KMS-11 (cell line): ENCODE measurements at regions not wholly inside any gene's neighbourhood (a gene's known extent, or its start where the extent isn't known, plus 50 kb on each side); places are given as distances from the start of the nearest gene placed in this dataset.

Experiments used
- H2AFZ ChIP-seq: fragments of 200-600 bp; sonication (generic); 2 replicates; pipeline ENCODE4 v1.6.1; 2016; ENCODE audit warnings: antibody characterized with exemption, mixed run types, low read depth
- H3K27ac ChIP-seq: fragments of 200-600 bp; sonication (generic); 2 replicates; pipeline ENCODE4 v1.6.1; 2016; ENCODE audit warnings: mild to moderate bottlenecking, mixed run types
- H3K27me3 ChIP-seq: fragments of 200-600 bp; sonication (generic); 2 replicates; pipeline ENCODE4 v1.6.1; 2017; ENCODE audit warnings: mild to moderate bottlenecking, low read depth, mixed run types, moderate library complexity; ENCODE audit not compliant: insufficient read depth
- H3K36me3 ChIP-seq: fragments of 200-600 bp; sonication (generic); 2 replicates; pipeline ENCODE4 v1.6.1; 2017; ENCODE audit warnings: mild to moderate bottlenecking, mixed run types; ENCODE audit not compliant: insufficient read depth
- H3K4me1 ChIP-seq: fragments of 200-600 bp; sonication (generic); 2 replicates; pipeline ENCODE4 v1.6.1; 2016; ENCODE audit warnings: mild to moderate bottlenecking, low read depth, mixed run types; ENCODE audit not compliant: poor library complexity, severe bottlenecking
- H3K4me2 ChIP-seq: fragments of 200-600 bp; sonication (generic); 2 replicates; pipeline ENCODE4 v1.7.0; 2016; ENCODE audit warnings: mild to moderate bottlenecking, mixed run types
- H3K4me3 ChIP-seq: fragments of 200-600 bp; sonication (generic); IDR thresholded peaks from 2 replicates; pipeline ENCODE4 v1.6.1; 2017; ENCODE audit warnings: low read depth, low read length, mixed read lengths; ENCODE audit not compliant: insufficient read depth
- H3K79me2 ChIP-seq: fragments of 200-600 bp; sonication (generic); 2 replicates; pipeline ENCODE4 v1.6.1; 2016; ENCODE audit warnings: low read depth, mixed run types; ENCODE audit not compliant: insufficient read depth
- H3K9ac ChIP-seq: fragments of 200-600 bp; sonication (generic); 2 replicates; pipeline ENCODE4 v1.6.1; 2016; ENCODE audit warnings: mild to moderate bottlenecking, mixed run types
- H4K20me1 ChIP-seq: fragments of 200-600 bp; sonication (generic); 2 replicates; pipeline ENCODE4 v1.6.1; 2016; ENCODE audit warnings: mild to moderate bottlenecking, mixed run types; ENCODE audit not compliant: insufficient read depth
- CTCF ChIP-seq: fragments of 200-600 bp; sonication (generic); conservative IDR thresholded peaks from 2 replicates; pipeline ENCODE4 v1.6.1; 2017; ENCODE audit warnings: low read depth, mild to moderate bottlenecking, antibody characterized with exemption, low read length, moderate library complexity, mixed read lengths

DNA sequence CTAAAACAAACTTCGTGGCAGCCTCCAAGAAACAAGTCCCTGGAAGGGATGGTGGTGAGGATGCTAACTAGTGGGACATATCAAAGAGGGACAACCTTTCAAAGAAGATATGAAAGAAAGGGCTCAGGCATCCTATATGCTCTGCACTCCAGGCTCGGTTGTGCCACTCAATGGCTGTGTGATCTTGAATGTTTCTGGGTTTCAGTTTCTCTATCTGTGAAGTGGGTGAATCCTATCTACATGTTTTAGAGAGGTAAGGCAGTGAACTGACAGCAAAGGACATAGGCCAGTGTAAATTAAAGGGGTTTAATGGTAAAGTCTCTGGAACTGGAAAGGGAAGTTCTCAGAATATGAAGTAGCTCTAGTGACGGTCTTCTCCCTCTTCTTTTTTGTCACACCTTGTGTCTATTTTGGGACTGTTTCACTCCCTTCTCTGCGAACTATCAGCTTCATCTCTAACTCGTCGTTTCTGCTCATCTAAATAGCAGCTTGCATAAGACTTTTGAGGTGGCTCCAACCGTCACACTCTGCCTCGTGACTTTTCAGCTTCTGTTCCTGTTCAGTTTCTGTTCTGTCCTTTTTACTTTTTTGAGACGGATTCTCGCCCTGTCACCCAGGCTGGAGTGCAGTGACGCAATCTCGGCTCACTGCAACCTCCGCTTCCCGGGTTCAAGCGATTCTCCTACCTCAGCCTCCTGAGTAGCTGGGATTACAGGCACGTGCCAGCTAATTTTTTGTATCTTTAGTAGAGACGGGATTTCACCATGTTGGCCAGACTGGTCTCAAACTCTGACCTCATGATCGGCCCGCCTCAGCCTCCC, 273.6 kb downstream of the SUDS3 start:
- Histone ChIP-seq H3K4me2 (no peak overlapping the region), H4K20me1 (no peaks in the 10 kb centered on the region), H3K36me3 (no peaks in the 10 kb centered on the region), H3K27me3 (no peaks in the 10 kb centered on the region), H3K9ac (no peak overlapping the region), H3K79me2 (no peaks in the 10 kb centered on the region), H3K4me1 (no peaks in the 10 kb centered on the region), H3K4me3 (no peak overlapping the region), H3K27ac (no peak overlapping the region), H2AFZ (no peak overlapping the region)
- no peak for TF ChIP-seq CTCF

DNA sequence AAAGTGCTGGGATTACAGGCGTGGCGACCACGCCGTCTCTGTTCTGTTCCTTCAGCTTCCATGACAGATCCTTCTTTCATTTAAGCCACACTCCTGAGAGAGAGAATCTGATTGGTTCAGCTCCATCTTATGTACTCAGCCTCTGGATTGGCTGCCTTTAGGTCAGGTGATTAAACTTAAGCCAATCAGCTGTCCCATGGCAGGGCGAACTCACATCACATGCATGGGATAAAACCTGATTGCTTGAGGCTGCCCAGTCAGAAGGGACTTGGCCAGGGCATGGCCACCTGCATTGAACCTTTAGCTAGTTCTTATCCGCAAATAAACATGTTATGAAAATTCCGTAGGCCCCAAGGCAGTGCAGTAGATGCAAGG, 274.2 kb downstream of the SUDS3 start:
- H3K27ac ChIP-seq, result no peak overlapping the region
- no peak for TF ChIP-seq CTCF
- no peaks in the 10 kb centered on the region for H3K79me2 ChIP-seq
- no peak overlapping the region for H3K9ac ChIP-seq
- H3K4me2 ChIP-seq, result no peak overlapping the region
- no peak overlapping the region for H3K4me3 ChIP-seq
- no peaks in the 10 kb centered on the region for H3K36me3 ChIP-seq
- no peaks in the 10 kb centered on the region for H4K20me1 ChIP-seq
- no peak overlapping the region for H2AFZ ChIP-seq
- no peaks in the 10 kb centered on the region for H3K27me3 ChIP-seq
- no peaks in the 10 kb centered on the region for H3K4me1 ChIP-seq

DNA sequence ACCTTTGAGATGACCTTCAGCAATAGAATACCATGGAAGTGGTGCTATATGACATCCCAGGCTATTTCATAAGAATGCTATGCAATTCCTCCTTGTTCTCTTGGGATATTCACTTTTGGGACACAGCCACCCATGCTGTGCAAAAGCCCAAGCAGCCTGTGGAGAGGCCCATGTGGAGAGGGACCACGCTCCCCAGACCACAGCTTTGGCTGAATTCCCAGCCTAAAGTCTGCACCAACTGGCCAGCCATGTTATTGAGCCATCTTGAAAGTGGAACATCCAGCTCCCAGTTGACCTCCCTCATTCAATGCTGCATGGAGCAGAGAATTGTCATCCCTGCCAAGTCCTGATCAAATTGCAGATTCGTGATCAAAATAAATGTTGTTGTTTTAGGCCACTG, 275.1 kb downstream of the SUDS3 start:
- Histone ChIP-seq H3K27ac (no peak overlapping the region), H3K79me2 (no peaks in the 10 kb centered on the region), H3K4me1 (no peaks in the 10 kb centered on the region), H3K27me3 (no peaks in the 10 kb centered on the region), H3K36me3 (no peaks in the 10 kb centered on the region), H4K20me1 (no peaks in the 10 kb centered on the region), H3K4me2 (no peak overlapping the region), H3K4me3 (no peak overlapping the region), H2AFZ (no peak overlapping the region), H3K9ac (no peak overlapping the region)
- TF ChIP-seq CTCF, result no peak

- no peaks in the 10 kb centered on the region for H3K36me3 ChIP-seq
- no peak overlapping the region for H3K4me3 ChIP-seq
- H3K27ac ChIP-seq, result no peak overlapping the region
- TF ChIP-seq CTCF, result no peak
- no peaks in the 10 kb centered on the region for H3K79me2 ChIP-seq
- no peaks in the 10 kb centered on the region for H3K4me1 ChIP-seq
- no peak overlapping the region for H3K4me2 ChIP-seq
- H4K20me1 ChIP-seq, result no peaks in the 10 kb centered on the region
- H3K9ac ChIP-seq, result no peak overlapping the region
- no peak overlapping the region for H2AFZ ChIP-seq
- no peaks in the 10 kb centered on the region for H3K27me3 ChIP-seq
Measured at GRCh38 chr12:118655588-118655987, 279.2 kb downstream of the SUDS3 start.
